OCI-LY3 (cell line): ENCODE measurements at regions not wholly inside any gene's neighbourhood (a gene's known extent, or its start where the extent isn't known, plus 50 kb on each side); places are given as distances from the start of the nearest gene placed in this dataset.

Source experiments
- H2AFZ ChIP-seq: fragments of 200-600, 300-600 bp; shearing (Covaris generic); 2 replicates; pipeline ENCODE4 v1.6.0; 2014; ENCODE audit warnings: antibody characterized with exemption, low read depth, low read length
- H3K27ac ChIP-seq: fragments of 200-600, 300-600 bp; sonication (generic); 2 replicates; pipeline ENCODE4 v1.5.1; 2014; ENCODE audit warnings: mild to moderate bottlenecking, low read length, moderate library complexity, mixed read lengths
- H3K27me3 ChIP-seq: fragments of 200-600, 300-600 bp; sonication (generic); 2 replicates; pipeline ENCODE4 v1.6.1; 2014; ENCODE audit warnings: low read depth, low read length, mixed read lengths
- H3K36me3 ChIP-seq: fragments of 200-600, 300-600 bp; sonication (generic); replicated peaks from 2 replicates; pipeline ENCODE3; 2014; ENCODE audit warnings: low read depth, low read length, mixed read lengths
- H3K4me1 ChIP-seq: fragments of 300-600, 200-600 bp; sonication (generic); 2 replicates; pipeline ENCODE4 v1.6.1; 2014; ENCODE audit warnings: low read length, mixed read lengths
- H3K4me2 ChIP-seq: fragments of 200-600, 300-600 bp; sonication (generic); 2 replicates; pipeline ENCODE4 v1.6.1; 2014; ENCODE audit warnings: low read length, mixed read lengths
- H3K4me3 ChIP-seq: fragments of 300-600, 200-600 bp; sonication (generic); 2 replicates; pipeline ENCODE4 v1.5.1; 2014; ENCODE audit warnings: antibody characterized with exemption, mild to moderate bottlenecking, low read length, moderate library complexity
- H3K79me2 ChIP-seq: fragments of 300-600, 200-600 bp; shearing (Covaris generic); 2 replicates; pipeline ENCODE4 v1.6.1; 2014; ENCODE audit warnings: mild to moderate bottlenecking, low read length, mixed read lengths
- H3K9ac ChIP-seq: fragments of 300-600, 200-600 bp; shearing (Covaris generic); 2 replicates; pipeline ENCODE4 v1.6.0; 2014; ENCODE audit warnings: mild to moderate bottlenecking, low read length, moderate library complexity
- H3K9me3 ChIP-seq: fragments of 200-600, 300-600 bp; shearing (Covaris generic); 2 replicates; pipeline ENCODE4 v1.6.1; 2014; ENCODE audit warnings: low read length, mixed read lengths; ENCODE audit not compliant: insufficient read depth
- H4K20me1 ChIP-seq: fragments of 200-600, 300-600 bp; sonication (generic); 2 replicates; pipeline ENCODE4 v1.6.1; 2016; ENCODE audit warnings: low read length, mixed read lengths; ENCODE audit not compliant: insufficient read depth
- EZH2phosphoT487 ChIP-seq: fragments of 200-600 bp; shearing (Covaris generic); IDR thresholded peaks from 2 replicates; pipeline ENCODE4 v1.6.1; 2018; ENCODE audit warnings: antibody characterized with exemption, mixed run types, low read depth
- TF ChIP-seq, protein P1 (sequence below): fragments of 200-600, 300-600 bp; sonication (generic); IDR thresholded peaks from 2 replicates; pipeline ENCODE4 v1.5.1; 2014; ENCODE audit warnings: antibody characterized with exemption, low read length, low read depth

DNA sequence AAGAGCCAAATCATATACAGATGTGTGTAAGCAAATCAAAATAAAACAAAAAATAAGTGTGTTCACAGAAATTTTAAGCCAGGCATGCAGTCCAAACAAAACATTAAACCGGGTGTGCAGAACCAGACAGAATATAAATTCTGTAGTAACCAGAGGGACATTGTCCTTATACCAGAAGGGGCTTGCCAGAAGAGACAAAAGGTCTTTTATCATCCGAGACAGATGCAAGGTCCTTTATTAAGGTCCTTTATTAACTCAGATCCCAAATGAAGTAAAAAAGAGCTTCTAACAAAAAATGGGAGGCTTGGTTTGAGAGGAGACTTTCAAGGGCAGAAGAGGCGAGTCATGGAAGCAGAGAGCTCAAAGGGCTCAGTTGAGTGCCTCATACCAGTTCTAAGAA is 59.2 kb downstream of the RGS12 start:
- no peaks in the 10 kb centered on the region for H3K27me3 ChIP-seq
- no peak overlapping the region for H3K4me2 ChIP-seq
- H3K9ac ChIP-seq, result no peak overlapping the region
- H3K9me3 ChIP-seq, result 0 out of 2 replicates have a peak, but pooled peaks cover 4% of the 10 kb centered on the region
- peaks cover 18% of the 10 kb centered on the region for H3K4me1 ChIP-seq
- no peak overlapping the region for H2AFZ ChIP-seq
- H4K20me1 ChIP-seq, result no peaks in the 10 kb centered on the region
- H3K4me3 ChIP-seq, result no peak overlapping the region
- TF ChIP-seq EZH2phosphoT487, result no peak
- TF ChIP-seq, protein P1, sequence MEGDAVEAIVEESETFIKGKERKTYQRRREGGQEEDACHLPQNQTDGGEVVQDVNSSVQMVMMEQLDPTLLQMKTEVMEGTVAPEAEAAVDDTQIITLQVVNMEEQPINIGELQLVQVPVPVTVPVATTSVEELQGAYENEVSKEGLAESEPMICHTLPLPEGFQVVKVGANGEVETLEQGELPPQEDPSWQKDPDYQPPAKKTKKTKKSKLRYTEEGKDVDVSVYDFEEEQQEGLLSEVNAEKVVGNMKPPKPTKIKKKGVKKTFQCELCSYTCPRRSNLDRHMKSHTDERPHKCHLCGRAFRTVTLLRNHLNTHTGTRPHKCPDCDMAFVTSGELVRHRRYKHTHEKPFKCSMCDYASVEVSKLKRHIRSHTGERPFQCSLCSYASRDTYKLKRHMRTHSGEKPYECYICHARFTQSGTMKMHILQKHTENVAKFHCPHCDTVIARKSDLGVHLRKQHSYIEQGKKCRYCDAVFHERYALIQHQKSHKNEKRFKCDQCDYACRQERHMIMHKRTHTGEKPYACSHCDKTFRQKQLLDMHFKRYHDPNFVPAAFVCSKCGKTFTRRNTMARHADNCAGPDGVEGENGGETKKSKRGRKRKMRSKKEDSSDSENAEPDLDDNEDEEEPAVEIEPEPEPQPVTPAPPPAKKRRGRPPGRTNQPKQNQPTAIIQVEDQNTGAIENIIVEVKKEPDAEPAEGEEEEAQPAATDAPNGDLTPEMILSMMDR, result no peak
- no peak overlapping the region for H3K27ac ChIP-seq
- peaks cover 3% of the 10 kb centered on the region for H3K36me3 ChIP-seq
- no peaks in the 10 kb centered on the region for H3K79me2 ChIP-seq

DNA sequence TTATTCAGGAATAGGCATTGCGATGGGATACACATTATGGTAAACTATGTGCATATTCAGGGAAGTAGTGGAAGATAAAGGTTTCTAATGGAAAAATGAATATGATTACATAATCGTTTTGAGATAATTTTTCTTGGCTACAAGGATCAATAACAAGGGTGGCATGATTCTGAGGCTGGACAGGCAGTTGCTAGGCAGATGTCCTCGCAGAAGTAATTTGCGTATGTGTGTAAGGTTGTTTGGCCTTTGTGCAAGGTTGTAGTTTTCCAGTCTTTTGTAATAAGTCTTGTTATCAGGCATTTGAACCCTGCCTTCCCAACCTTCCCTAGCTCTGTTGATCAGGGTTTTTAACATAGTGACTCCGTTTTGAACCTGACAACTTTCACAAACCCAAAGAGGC is 59.7 kb downstream of the RGS12 start:
- H3K27ac ChIP-seq, result no peak overlapping the region
- H2AFZ ChIP-seq, result no peak overlapping the region
- peaks cover 3% of the 10 kb centered on the region for H3K36me3 ChIP-seq
- H3K79me2 ChIP-seq, result no peaks in the 10 kb centered on the region
- no peaks in the 10 kb centered on the region for H3K27me3 ChIP-seq
- H3K4me1 ChIP-seq, result peaks cover 18% of the 10 kb centered on the region
- H3K9me3 ChIP-seq, result 0 out of 2 replicates have a peak, but pooled peaks cover 4% of the 10 kb centered on the region
- no peak overlapping the region for H3K4me3 ChIP-seq
- H3K4me2 ChIP-seq, result no peak overlapping the region
- no peak for TF ChIP-seq EZH2phosphoT487
- TF ChIP-seq, protein P1, result no peak
- no peaks in the 10 kb centered on the region for H4K20me1 ChIP-seq
- no peak overlapping the region for H3K9ac ChIP-seq

DNA sequence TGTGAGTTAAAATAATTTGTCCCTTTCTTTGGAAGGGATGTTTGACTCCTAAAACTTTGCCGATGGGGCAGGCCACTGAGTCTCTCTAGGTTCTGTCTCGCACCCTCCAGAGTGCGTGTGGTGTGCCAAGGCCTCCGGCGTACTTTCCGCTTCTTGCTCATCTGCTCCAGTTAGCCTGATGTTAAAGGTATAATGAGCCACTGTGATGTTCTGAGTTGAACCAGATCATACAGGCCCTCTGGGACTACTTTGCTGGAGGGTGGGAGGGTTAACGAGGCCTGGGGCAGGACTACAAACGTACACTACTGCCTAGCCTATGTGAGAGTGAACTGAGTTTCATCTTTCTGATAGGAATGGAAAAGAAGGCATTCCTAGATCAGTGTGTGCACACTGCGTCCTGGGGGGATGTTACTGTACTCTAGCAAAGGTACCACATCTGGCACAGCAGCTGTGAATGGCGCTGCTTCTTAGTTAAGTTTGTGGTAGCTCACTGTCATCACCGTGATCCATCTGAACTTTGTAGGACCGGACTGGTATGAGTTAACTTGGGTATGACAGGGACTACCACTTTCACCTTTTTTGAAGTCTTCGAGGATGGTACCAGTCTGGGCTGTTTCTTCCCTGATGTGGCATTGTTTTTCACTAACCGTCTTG is 60.2 kb downstream of the RGS12 start:
- Histone ChIP-seq H3K36me3 (peaks cover 3% of the 10 kb centered on the region), H3K9ac (no peak overlapping the region), H3K79me2 (no peaks in the 10 kb centered on the region), H2AFZ (no peak overlapping the region), H3K27ac (no peak overlapping the region), H4K20me1 (no peaks in the 10 kb centered on the region), H3K4me3 (no peak overlapping the region), H3K27me3 (no peaks in the 10 kb centered on the region), H3K4me1 (peaks cover 18% of the 10 kb centered on the region), H3K9me3 (0 out of 2 replicates have a peak, but pooled peaks cover 4% of the 10 kb centered on the region), H3K4me2 (no peak overlapping the region)
- TF ChIP-seq, protein P1, result no peak
- no peak for TF ChIP-seq EZH2phosphoT487

DNA sequence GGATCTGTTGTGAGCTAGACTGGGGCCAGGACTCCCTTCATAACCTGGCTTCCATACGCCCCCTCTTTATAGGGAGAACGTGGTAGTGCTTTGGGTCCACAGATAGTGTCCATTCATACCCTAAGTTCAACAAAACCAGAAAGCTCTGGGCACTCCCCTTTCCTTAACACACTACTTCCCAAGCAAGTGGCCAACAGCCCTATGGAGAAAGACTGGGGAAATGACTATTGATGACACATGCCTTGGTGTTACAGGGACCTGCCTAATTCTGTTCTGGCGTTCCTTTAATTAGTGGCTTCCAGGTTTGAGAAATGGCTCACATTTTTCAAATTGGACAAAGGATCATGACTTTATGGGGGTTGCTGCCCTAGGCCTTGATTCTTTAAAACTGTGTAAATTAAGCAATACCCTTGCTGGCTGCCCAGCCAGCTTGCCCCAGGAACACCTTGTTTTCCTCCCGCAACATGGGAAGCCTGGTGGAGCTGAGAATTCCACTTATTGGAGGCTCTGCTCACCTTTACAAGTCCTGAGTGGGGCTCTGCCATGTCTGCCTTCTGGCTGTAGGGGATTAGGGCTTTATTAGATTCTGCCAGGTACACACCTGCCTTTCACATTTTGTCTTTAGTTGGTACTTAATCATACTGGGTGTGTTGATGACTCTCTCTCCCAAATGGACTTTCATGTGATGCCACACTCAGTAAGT is 61.1 kb downstream of the RGS12 start:
- Histone ChIP-seq H3K9ac (no peak overlapping the region), H3K79me2 (no peaks in the 10 kb centered on the region), H2AFZ (no peak overlapping the region), H3K4me2 (no peak overlapping the region), H3K36me3 (peaks cover 3% of the 10 kb centered on the region), H3K4me1 (peaks cover 23% of the 10 kb centered on the region), H4K20me1 (no peaks in the 10 kb centered on the region), H3K4me3 (no peak overlapping the region), H3K9me3 (0 out of 2 replicates have a peak, but pooled peaks cover 4% of the 10 kb centered on the region), H3K27me3 (no peaks in the 10 kb centered on the region), H3K27ac (no peak overlapping the region)
- TF ChIP-seq EZH2phosphoT487, result no peak
- TF ChIP-seq, protein P1, result no peak
